Ectodermal cell (in vitro differentiated cells): ENCODE measurements at regions not wholly inside any gene's neighbourhood (a gene's known extent, or its start where the extent isn't known, plus 50 kb on each side); places are given as distances from the start of the nearest gene placed in this dataset.

Source experiments
- H3K27ac ChIP-seq: 2 replicates; pipeline ENCODE4 v1.7.0; 2013; ENCODE audit warnings: mild to moderate bottlenecking, low read depth, low read length; ENCODE audit not compliant: insufficient read depth, poor library complexity, severe bottlenecking
- H3K27me3 ChIP-seq: 2 replicates; pipeline ENCODE4 v1.7.0; 2013; ENCODE audit warnings: mild to moderate bottlenecking, low read length; ENCODE audit not compliant: insufficient read depth, control insufficient read depth, poor library complexity, severe bottlenecking
- H3K36me3 ChIP-seq: one replicate; pipeline ENCODE4 v1.7.0; 2013; ENCODE audit warnings: low read length; ENCODE audit not compliant: control insufficient read depth, insufficient read depth
- H3K4me1 ChIP-seq: one replicate; pipeline ENCODE4 v1.7.0; 2013; ENCODE audit warnings: low read length; ENCODE audit not compliant: control insufficient read depth, insufficient read depth
- H3K4me3 ChIP-seq: 2 replicates; pipeline ENCODE4 v1.7.0; 2013; ENCODE audit warnings: low read depth, low read length, control low read depth; ENCODE audit not compliant: insufficient read depth
- H3K9me3 ChIP-seq: 2 replicates; pipeline ENCODE4 v1.7.0; 2013; ENCODE audit warnings: mild to moderate bottlenecking, low read length, moderate library complexity; ENCODE audit not compliant: control insufficient read depth
- WGBS, 2 experiments: methylation state at CpG; one replicate each; pipeline ENCODE4 v1.1.7; 2013; ENCODE audit warnings: missing lambda C conversion rate in 2 of 2; 5-methylcytosine and 5-hydroxymethylcytosine counted together

GRCh38 chr6:43989581-43990146 is 137.6 kb downstream of the MRPL14 start:
- Histone ChIP-seq H3K4me1 (peaks cover 25% of the 10 kb centered on the region), H3K9me3 (no peaks in the 10 kb centered on the region), H3K27ac (no peak overlapping the region), H3K36me3 (no peaks in the 10 kb centered on the region), H3K27me3 (no peaks in the 10 kb centered on the region), H3K4me3 (no peak overlapping the region)
- WGBS, 2 experiments = 74 to 83% methylated on average over 10 of the region's 10 CpGs

GRCh38 chr6:43988801-43989200 is 138.5 kb downstream of the MRPL14 start:
- Histone ChIP-seq H3K4me1 (peaks cover 26% of the 10 kb centered on the region), H3K27ac (no peak overlapping the region), H3K36me3 (no peaks in the 10 kb centered on the region), H3K27me3 (no peaks in the 10 kb centered on the region), H3K9me3 (no peaks in the 10 kb centered on the region), H3K4me3 (no peak overlapping the region)
- WGBS, 2 experiments = 91 to 100% methylated on average over 3 of the region's 3 CpGs

GRCh38 chr6:43987838-43988439 is 139.3 kb downstream of the MRPL14 start:
- H3K4me1 ChIP-seq = peaks cover 26% of the 10 kb centered on the region
- H3K27ac ChIP-seq = no peak overlapping the region
- no peak overlapping the region for H3K4me3 ChIP-seq
- WGBS, 2 experiments = 96 to 97% methylated on average over 7 of the region's 7 CpGs
- H3K27me3 ChIP-seq = no peaks in the 10 kb centered on the region
- H3K9me3 ChIP-seq = no peaks in the 10 kb centered on the region
- no peaks in the 10 kb centered on the region for H3K36me3 ChIP-seq

- H3K9me3 ChIP-seq = no peaks in the 10 kb centered on the region
- H3K36me3 ChIP-seq = no peaks in the 10 kb centered on the region
- no peaks in the 10 kb centered on the region for H3K27me3 ChIP-seq
- H3K4me1 ChIP-seq = peaks cover 26% of the 10 kb centered on the region
- no peak overlapping the region for H3K27ac ChIP-seq
- 89 to 91% methylated on average over 7 of the region's 7 CpGs for WGBS, 2 experiments
- no peak overlapping the region for H3K4me3 ChIP-seq
Measured at GRCh38 chr6:43986177-43986825, 141.0 kb downstream of the MRPL14 start.

DNA sequence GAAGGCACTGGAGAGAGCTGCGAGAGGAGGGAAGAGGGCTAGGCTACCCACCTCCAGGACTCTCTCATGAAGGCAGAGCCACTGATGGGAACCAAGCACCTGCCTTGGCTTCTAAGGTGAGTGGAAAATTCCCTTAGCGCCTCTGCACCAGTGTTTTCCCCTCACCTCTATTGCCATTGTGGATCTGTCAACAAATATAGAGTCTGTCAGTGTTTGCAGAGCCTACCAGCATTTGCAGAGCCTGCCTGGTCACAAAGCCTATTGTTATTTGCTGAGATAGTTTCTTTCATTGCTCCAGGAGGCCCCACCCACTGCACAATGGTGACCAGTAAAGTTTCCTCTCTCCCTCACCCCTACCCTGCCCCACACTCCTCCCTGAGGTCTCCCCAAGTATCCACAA is 141.9 kb downstream of the MRPL14 start:
- Histone ChIP-seq H3K27ac (no peak overlapping the region), H3K27me3 (no peaks in the 10 kb centered on the region), H3K36me3 (no peaks in the 10 kb centered on the region), H3K4me1 (peaks cover 19% of the 10 kb centered on the region), H3K9me3 (no peaks in the 10 kb centered on the region), H3K4me3 (no peak overlapping the region)
- WGBS, 2 experiments = 83 to 90% methylated on average over 2 of the region's 2 CpGs

DNA sequence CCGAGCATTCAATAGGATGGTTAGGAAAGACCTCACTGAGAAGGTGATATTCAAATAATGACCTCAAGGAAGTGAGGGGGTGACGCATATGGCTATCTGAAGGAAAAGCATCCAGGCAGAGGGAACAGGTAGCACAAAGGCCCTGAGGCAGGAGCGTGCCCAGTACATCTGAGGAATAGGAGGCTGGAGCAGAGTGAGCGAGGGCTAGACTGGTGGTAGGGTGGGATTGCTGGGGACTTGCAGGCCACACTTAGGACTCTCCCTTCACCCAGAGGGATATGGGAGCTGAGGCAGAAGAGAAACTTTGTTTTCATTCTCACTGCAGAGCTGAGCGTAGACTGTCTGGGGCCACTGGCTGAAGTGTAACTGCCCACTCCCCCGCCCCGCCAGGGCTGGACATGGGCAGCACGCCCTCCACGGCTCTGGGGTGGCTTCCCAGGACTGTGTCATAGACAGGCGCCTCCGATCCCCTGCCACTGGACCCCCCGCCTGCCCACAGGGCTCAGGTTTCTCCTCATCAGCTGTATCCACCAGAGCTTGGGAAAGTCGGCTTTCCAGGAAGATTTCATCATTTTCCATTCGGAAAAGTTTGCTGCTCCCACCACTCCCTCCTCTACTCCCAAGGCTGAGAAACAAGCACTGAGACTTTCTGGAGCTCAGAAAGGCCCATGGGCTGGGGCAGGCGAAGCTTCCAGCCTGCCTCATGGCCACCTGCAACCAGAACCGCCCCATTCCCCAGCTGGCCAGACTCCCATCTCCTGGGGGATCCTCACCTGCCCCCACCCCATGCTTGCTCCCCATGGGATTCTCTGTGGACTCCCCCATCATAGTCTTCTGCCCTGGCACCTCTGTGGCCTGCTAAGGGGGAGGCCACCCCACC is 142.6 kb downstream of the MRPL14 start:
- H3K27me3 ChIP-seq = no peaks in the 10 kb centered on the region
- WGBS, 2 experiments = 86 to 88% methylated on average over 16 of the region's 16 CpGs
- peaks cover 13% of the 10 kb centered on the region for H3K4me1 ChIP-seq
- no peak overlapping the region for H3K4me3 ChIP-seq
- no peaks in the 10 kb centered on the region for H3K9me3 ChIP-seq
- no peaks in the 10 kb centered on the region for H3K36me3 ChIP-seq
- H3K27ac ChIP-seq = no peak overlapping the region

DNA sequence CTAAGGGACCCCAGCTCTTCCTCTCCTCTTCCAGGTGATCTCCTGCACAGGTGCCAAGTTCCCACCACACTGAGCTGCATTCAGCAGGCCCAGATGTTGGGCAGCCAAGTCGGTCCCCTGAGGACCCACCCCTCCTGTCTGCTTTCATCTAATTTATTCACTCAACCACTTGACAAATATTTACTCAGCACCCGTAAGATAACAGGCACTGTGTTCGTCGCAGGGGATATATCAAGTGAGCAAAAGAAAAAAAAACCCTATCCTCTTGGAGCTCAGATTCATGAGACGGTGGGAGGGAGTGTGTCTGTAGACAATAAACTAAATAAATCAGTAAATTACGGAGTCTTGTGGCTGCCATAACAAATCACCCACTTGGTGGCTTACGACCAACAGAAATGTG is 143.6 kb downstream of the MRPL14 start:
- peaks cover 9% of the 10 kb centered on the region for H3K4me1 ChIP-seq
- H3K36me3 ChIP-seq = no peaks in the 10 kb centered on the region
- no peaks in the 10 kb centered on the region for H3K27me3 ChIP-seq
- WGBS, 2 experiments = 80 to 83% methylated on average over 4 to 7 of the region's 7 CpGs
- no peak overlapping the region for H3K27ac ChIP-seq
- H3K4me3 ChIP-seq = no peak overlapping the region
- H3K9me3 ChIP-seq = no peaks in the 10 kb centered on the region

DNA sequence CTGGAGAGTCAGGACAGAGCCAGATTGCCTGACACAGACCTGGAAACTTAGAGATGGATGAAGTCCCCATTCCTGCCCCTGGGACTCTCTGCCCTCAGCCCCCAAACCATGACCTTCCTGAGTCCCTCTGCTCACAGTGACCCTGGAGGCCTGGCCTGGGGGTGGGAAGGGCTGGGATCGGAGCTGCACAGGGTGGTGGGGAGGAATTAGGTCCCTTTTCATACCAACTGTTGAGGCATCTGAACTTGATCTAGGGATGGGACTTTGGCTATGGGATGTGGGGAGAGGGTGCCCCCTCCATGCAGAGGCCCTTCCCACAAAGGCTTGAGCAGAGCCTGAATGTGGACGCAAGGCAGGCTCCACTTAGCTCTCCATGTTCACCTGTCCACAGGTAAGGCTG is 144.1 kb downstream of the MRPL14 start:
- Histone ChIP-seq H3K4me1 (peaks cover 9% of the 10 kb centered on the region), H3K9me3 (no peaks in the 10 kb centered on the region), H3K4me3 (no peak overlapping the region), H3K27me3 (no peaks in the 10 kb centered on the region), H3K36me3 (no peaks in the 10 kb centered on the region), H3K27ac (no peak overlapping the region)
- 73% methylated on average over 2 of the region's 2 CpGs for WGBS, 2 experiments

DNA sequence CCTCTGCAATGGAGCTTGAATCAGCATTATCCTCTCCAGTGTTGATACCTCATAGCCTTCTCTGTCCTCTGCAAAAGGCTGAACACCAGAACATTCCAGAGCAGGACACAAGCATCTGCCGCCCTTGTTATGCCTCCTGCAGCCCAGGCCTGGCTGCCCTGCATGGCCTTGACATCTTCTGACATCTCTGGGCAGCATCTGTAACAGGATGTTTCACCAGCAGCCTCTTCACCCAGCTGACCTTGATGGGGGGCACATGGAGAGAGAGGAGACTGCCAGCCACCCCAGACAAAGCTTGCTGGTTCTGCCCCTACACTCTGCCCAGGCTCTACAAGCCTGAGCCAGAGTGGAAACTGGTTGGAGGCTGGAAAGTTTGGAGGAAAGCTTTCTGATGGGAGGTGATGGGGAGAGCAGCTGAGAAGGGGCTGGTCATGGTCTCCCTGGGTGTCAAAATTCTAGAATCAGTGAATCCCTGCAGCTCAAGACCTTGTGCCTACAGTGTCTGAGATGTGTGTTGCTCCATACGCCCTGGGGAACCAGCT is 145.1 kb downstream of the MRPL14 start:
- H3K36me3 ChIP-seq = no peaks in the 10 kb centered on the region
- no peaks in the 10 kb centered on the region for H3K27me3 ChIP-seq
- no peak overlapping the region for H3K27ac ChIP-seq
- peaks cover 9% of the 10 kb centered on the region for H3K4me1 ChIP-seq
- H3K9me3 ChIP-seq = no peaks in the 10 kb centered on the region
- 67 to 73% methylated on average over 2 of the region's 2 CpGs for WGBS, 2 experiments
- H3K4me3 ChIP-seq = no peak overlapping the region
